AG08395 (cell line): ENCODE measurements at regions not wholly inside any gene's neighbourhood (a gene's known extent, or its start where the extent isn't known, plus 50 kb on each side); places are given as distances from the start of the nearest gene placed in this dataset.

Experiments used
- DNase-seq: peaks from one replicate; pipeline ENCODE4 v3.0.0; 2012; ENCODE audit warnings: mixed read lengths, low spot score

DNA sequence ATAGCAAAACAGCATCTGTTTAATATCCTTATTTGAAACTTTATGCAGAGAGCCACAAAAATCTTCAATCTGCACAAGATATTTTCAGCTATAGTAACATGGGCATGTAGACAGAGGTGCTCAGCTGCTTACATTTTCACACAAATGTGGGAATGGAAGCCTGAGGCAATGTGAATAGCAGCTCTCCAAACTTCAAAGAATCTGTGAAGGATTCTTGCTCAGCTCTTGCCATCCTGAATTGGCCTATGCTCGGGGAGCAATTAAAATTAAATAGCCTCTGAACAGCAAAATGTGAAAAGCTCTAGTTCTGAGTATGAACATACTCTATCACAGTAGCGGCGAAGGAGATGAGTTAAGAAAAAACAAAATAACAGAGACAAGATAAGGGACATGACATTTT lies 1523.8 kb downstream of the PCDH7 start:
- DNase-seq, result no peak

DNA sequence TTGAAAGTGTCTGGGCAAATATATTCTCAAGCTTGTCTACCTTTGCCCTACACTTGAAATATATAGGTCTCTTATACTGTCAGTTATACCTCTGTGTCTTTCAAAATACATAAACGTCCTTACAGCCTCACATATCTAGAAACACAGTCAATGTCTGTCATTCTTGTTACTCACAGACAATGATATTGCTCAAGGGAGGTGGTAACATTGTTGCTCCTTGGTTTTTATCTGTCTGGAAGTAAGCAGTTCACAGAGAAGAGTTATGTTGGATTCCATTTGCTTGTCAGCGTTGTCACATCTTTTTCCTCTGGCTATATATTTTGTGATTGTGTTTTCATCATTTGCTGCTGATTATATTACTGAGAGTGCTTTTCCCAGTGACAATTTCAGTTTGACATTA lies 1528.9 kb downstream of the PCDH7 start:
- DNase-seq, result no peak

DNA sequence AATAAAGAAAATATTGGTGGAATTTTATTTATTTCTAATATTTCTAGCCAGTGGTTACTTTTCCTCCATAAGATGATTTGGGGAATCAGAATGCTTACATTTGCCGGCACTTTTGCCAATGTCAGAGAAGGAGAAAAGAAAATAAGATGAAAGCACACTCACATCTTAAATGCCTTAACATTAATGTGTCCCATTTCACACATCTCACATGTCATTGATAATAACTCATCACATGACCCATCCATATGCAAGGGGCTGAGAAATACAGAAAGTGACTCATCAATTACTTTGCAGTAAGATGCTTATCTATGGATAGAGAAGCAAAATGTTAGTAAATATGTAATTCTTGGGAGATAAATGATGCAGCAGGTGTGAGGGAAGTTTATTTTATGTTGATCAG lies 1531.0 kb downstream of the PCDH7 start:
- no peak for DNase-seq

DNA sequence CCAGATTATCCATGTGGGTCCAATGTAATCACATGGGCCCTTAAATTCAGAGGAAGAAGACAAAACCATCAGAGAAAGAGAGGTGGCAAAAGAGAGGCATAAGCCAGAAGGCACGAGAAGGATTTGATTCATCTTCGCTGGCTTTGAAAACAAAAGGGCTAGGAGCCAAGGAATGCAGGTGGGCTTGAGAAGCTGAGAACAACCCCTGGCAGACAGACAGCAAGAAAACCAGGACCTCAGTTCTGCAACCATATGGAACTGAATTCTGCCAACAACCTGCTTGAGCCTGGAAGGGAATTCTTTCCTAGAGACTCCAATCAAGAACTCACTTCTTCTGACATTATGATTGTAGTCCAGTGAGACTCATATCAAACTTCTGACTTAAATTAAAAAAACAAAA lies 1531.8 kb downstream of the PCDH7 start:
- DNase-seq, result no peak

DNA sequence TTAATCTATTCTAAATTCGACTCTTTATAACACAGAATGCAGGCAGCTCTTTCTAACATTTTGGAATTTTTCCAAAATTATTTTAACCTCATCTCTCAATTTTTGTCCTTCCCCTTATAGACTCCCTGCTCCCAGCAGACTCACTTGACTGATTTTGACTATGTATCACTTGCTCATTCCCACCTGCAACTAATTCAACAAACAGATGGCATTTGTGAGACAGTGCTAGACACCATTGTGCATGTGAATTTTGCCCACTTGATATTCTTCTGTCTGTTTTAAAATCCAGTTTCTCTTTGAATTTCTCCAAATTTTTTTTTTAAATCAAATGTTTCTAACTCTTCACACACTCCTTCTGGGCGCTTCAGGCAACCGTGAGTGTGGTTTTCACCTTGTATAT lies 1534.0 kb downstream of the PCDH7 start:
- no peak for DNase-seq

DNA sequence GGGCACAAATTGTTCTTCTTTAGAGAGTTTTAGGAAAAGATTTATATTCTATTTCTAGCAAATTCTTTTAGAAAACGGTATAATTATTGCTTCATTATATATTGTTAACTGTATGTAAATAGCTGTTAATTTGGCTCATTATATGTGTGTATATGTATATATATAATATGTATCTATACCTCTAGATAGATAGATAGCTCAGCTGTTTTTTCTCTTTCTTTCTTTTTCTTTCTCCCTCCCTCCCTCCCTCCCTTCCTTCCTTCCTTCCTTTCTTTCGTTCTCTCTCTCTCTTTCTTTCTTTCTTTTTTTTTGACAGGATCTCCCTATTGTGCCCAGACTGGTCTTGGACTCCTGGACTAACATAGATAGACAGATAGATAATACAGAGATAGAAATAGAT lies 1538.8 kb downstream of the PCDH7 start:
- no peak for DNase-seq

DNA sequence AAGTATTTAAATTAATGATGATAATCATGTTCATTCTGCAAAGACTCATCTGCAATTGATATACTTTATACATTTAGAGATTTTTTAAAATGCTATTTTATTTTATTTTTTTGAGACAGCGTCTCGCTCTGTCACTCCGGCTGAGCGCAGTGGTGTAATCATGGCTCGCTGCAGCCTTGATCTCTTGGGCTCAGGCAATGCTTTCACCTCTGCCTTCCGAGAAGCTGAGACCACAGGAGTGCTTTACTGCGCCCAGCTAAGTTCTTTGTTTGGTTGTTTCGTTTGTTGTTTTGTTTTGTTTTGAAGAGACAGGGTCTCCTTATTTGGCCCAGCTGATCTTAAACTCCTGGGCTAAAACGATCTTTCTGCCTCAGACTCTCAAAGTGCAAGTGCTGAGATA lies 1541.0 kb downstream of the PCDH7 start:
- no peak for DNase-seq

DNA sequence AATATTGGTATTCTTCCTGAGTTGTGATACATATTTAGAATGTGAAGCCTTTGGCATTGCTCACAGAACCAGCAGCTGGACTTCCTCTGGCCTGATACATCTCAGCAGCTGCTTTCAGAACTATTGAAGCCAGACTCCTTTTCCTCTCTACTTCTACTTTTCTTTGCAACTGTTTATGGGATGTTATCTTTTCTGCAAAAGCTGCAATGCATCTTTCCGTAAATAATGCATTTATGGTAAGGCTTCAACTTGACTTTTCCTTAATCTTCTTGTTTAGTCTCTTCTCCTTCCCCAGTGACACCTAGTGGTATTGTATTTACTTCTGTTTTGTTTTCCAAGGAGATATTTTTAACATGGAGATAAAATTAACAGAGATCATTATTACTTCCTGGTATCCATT lies 1548.7 kb downstream of the PCDH7 start:
- no peak for DNase-seq

DNA sequence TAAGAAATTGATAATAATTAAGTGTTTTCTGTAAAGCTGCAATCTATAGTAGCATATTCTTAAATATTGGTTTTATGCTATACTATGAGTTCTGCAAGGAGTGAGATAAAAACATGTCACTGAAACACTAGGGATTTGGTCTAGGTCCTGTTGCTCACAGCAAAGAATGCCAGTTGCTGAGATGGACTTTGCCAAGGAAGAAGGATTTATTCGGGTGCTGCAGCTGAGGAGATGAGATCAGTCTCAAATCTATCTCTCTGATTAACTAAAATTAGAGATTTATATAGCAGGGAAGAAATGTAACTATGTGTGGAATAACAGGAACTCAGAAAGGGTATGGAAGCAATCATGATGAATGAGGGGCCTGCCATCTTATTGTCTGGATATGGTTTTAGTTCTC lies 1569.9 kb downstream of the PCDH7 start:
- DNase-seq, result no peak

DNA sequence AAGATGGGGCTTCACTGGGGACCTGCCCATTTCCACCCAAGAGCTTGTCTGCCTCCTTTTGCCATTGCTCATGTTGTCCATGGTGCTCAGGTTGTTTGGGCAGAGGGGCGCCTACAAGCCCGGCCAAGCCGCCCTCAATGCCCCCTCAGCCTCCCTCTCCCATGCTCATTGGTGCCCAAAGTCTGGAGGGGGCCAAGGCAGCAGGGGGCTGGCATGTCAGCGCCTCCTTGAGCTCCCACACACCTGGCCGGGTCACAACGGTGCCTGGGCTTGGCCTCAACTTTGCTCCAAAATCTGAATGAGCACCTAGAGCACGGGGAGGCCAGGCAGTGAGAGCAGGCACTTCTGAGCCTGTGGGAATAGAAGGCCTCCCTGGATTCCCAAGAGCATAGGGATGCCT lies 1598.8 kb downstream of the PCDH7 start:
- DNase-seq, result no peak

DNA sequence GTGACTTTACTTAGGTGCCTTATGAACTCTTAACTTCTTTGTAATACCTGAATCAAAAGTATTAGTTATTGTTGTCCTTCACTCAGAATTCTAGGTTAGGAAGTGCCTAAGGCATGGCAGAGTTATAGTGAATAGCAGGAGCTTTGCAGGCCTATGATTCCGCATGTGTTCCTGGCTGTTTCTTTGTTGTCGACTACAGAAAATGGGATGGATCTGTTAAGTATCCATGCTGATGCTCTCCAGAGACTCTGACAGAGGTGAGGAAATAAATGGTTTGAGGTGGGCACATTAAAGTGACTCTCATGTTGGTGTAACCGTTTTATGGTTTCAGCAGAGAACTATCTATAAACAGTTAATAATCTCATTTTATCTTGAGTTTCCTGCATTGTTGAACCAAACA lies 1601.3 kb downstream of the PCDH7 start:
- DNase-seq, result no peak

DNA sequence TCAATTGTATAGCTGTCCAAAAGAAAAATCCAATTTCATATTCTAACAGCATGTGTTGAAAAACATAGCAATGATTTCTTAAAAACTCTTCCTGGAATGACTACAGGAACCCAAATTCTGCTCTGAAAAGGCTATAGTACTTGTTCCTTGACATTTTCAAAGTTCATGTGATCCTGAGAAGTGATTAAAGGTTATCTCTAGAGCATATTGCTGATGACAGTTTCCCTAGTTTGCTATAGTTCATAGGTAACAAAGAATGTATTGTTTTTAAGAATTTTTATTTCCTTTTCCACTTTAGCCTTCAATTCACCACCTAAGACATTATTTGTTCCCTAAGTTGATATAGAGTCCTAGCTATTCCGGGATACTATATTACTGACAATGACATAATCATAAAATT lies 1614.6 kb downstream of the PCDH7 start:
- no peak for DNase-seq

DNA sequence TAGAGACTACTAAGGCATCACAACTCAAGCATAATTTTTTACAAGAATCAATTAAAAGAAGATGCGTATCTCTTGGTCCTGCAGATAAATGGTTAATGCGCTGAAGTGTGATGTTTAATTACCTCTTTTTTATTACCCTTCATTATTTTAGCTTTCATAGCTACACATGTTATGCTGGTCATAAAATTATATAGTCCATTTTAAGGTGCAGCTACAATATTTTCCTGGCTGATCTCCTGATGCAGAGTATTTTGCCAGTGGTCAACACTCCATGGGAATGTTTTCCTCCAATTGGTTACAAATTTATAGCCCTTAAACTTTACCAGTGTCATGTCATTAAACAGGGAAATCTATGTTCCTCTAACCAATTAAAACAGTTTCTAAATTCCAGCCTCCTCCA lies 1617.2 kb downstream of the PCDH7 start:
- DNase-seq, result no peak

DNA sequence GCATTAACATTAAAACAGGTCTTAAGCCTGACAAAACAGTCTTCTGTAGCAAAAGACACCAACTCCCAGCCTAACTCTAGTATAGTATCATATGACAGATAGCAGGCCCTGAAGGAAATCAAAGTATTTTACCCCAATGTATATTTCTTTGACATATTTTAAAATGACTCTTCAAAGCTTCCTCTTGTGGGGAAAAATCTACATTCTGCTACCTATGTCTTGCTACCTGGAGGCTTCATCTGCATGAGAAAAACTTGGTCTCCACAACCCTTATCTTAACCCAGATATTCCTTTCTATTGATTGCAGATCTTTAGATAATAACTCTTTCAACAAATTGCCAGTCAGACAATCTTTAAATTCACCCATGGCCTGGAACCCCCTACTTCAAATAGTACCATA lies 1620.4 kb downstream of the PCDH7 start:
- DNase-seq, result no peak

DNA sequence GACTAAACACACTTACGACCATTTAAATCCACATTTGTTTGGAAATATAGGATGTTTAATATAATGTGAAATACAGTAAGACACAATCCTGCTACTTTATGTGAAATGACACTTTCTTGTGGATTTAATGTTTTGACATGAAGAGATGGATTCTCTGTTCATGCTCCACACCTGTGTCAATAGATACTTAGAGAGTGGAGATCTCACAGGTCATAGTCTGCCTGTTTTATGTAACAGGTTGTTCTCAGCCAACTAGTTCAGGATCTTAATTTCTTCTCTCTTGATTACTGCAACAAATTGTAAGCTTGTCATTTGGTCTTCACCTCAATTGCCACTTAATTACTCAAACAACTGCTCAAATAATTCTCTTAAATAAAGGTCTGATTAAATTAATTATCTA lies 1621.2 kb downstream of the PCDH7 start:
- DNase-seq, result no peak

DNA sequence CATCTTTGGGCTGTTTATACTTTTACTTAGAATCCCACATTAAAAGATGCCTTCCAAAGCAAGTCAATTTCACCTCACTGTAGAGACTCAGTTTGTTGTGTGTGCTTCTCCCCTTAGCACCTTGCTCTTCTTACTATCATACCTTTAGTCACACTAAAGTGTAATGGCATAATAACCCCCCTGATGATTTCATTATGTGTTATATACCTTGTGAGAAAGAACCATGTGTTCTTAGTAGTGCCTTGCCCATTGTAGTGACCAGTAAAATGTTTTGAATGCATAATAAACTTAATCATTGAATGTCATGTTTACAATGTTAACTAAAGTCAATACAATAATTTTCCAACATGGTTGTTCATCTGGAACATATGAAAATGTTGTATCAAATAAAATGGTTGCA lies 1621.9 kb downstream of the PCDH7 start:
- DNase-seq, result no peak

DNA sequence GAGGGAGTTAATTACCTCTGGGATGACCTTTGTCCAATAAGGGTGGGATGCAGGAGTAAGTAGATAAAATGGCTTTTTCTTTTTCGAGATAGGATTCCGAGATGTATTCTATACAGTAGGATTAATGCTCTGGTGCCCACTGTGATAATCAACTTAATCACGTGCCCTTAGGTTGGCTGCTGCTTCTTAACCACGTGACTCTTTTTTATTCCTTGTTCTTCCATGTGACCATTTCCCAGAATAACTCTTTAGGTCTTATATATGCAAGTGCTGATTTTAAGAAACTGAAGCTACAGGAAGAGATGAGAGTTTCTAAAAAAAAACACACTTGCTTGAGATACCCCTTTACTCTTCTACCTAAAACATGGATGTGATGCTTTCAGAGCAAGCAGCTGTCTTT lies 1628.9 kb downstream of the PCDH7 start:
- DNase-seq, result no peak

DNA sequence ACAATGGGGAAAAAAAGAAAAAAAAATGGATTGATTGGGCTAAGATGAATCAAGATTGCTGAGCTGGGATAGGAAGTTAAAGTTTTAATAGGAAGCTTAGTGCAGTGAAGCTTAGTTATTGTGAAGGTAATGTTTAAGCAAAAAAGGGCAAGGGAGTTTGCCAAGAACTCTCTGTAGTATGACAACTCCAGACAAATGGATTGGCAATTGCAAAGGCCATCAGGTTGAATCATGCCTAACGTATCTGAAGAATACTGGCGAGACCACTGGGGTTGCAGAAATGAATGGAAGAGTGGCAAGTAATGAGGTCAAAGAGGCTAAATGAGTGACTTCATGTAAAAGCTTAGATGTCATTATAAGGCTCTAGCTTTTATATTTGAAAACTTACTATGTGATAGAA lies 1654.0 kb downstream of the PCDH7 start:
- no peak for DNase-seq

DNA sequence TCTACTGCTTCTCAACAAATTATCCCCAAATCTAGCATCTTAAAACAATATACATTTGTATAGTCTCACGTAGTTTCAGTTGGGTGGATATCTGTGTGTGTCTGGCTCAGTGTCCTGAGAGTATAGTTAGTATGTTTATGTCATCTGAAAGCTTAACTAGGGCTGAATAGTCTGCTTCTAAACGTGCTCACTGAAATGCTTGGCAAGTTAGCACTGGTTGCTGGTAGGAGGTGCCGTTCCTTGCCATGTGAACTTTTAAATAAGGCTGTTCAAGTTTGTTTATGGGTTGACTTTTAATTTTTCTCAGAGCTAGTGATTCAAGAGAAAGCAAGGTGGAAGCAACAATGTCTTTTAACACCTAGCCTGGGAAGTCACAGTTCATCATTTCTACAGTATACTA lies 1673.6 kb downstream of the PCDH7 start:
- no peak for DNase-seq

DNA sequence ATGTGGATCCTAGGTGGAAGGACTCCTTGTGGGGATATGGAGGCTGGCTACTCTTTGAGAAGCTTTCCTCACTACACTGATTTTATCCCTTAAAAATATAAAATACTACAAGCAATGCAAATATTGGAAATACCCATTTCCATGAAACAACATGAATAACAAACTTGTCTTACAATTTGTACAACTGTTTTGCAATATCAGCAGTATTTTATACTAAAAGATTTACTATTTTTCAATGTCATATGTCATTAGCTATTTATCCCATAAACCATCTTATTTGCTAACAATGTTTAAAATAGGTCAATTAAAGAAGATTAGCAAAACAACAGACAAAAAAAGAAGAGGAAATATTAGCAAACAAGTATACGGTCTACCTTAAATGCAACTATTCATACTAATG lies 1674.1 kb downstream of the PCDH7 start:
- no peak for DNase-seq

DNA sequence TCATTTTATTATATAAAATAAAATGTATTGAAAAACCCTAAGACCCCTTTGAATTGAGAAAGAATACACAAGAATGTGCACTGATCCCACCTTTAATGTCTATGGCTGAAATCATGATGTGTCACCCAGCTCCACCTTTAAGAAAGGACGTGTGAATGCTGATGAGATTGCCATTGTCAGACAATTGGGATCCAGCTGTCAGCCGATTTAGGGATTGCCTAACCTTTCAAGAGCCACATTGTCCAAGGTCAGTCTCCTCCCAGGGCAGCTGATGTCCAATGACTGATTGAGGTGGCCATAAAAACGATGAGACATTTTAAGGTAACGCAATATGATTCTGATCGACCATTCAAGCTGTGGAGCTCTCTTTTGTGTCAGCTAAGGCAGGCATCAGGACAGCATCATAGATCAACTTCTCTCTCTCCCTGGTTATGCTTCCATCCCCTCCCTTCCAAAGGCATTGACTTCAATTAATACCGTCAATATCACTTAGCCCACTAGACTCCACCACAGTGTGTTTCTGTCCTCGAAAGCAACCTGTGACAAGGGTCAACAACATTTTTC lies 1676.4 kb downstream of the PCDH7 start:
- no peak for DNase-seq

DNA sequence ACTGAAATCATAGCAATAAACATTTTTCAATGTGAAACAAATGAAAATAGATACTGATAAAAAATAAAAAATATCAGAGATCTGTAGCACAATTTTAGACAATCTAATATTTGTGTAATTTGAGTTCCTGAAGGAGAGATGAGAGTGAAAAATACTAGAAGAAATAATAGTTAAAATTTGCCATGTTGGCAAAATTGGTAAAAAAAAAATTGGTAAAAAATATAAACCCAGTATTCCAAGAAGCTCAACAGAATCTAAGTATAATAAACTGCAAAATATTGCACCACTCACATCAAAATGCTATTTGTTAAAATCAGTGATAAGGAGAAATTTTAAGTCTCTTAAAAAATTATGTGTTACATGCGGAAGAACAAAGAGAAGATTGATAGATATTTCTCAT lies 1680.7 kb downstream of the PCDH7 start:
- no peak for DNase-seq

DNA sequence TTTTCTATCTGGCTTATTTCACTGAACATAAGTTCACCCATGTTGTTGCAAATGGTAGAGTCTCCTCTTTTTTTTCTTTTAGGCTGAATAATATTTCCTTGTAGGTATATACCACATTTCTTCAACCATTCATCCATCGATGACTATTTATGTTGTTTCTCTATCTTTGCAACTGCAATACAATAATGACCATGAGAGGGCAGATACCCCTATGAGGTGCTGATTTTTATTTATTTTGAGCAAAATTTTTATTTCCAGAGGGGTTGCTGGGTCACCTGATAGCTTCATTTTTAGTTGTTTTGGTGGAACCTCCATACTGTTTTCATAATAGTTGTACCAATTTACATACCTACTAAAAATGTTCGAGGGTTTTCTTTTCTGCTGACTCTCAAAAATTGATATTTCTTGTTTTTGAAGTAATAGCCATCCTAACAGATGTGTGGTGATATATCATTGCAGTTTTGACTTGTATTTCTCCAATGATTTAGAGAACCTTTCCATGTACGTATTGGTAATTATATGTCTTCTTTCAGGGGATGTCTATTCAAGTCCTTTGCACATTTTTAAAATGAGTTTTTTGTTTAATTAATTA lies 1697.0 kb downstream of the PCDH7 start:
- DNase-seq, result no peak

DNA sequence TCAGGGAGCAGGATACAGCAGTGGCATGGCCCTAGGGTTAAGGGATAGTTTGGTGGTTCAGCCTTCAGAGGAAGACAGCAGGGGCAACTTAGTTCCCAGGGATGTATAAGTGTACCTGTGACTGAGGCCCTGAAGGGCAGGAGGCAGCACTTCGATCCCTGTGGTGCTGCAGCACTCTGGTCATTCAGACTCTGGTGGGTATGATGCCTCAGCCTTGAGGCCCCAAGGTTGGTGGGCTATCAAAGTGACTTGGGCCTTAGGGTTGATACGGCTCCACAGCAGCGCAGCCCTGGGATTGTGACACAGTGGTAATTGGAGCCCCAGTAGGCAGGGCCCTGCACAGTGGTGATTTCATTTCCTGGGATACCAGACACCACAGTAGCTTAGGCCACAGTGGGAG lies 1703.1 kb downstream of the PCDH7 start:
- DNase-seq, result no peak

DNA sequence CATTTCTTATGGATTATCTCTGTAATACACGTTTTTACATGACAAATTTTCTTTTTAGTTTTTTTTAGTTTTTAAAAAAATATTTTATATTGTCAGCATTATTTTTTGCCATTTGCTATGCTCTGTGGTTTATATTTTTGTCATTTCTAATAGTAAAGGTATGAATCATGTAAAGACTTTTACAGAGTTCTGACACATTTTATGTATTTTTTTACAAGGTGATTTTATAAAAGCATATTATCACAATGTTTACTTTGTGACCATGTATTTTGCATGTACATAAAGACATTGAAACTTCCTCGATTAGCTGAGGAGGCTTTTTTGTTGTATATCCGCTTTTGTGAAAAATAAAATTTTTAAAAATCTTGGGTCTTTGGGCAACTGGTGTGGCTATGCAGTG lies 1705.1 kb downstream of the PCDH7 start:
- DNase-seq, result no peak
